MM.1S (cell line): ENCODE measurements at regions not wholly inside any gene's neighbourhood (a gene's known extent, or its start where the extent isn't known, plus 50 kb on each side); places are given as distances from the start of the nearest gene placed in this dataset.

Source experiments
- EZH2 ChIP-seq: fragments of 300-600 bp; sonication (generic); optimal IDR thresholded peaks from 2 replicates; pipeline ENCODE3; 2017; ENCODE audit warnings: low read depth, mild to moderate bottlenecking, antibody characterized with exemption, low read length, mixed read lengths
- TF ChIP-seq, protein P1 (sequence below): fragments of 300-600 bp; sonication (generic); IDR thresholded peaks from 2 replicates; pipeline ENCODE4 v1.5.1; 2016; ENCODE audit warnings: antibody characterized with exemption, low read length, mixed read lengths

- TF ChIP-seq EZH2, result no peak
- TF ChIP-seq, protein P1, sequence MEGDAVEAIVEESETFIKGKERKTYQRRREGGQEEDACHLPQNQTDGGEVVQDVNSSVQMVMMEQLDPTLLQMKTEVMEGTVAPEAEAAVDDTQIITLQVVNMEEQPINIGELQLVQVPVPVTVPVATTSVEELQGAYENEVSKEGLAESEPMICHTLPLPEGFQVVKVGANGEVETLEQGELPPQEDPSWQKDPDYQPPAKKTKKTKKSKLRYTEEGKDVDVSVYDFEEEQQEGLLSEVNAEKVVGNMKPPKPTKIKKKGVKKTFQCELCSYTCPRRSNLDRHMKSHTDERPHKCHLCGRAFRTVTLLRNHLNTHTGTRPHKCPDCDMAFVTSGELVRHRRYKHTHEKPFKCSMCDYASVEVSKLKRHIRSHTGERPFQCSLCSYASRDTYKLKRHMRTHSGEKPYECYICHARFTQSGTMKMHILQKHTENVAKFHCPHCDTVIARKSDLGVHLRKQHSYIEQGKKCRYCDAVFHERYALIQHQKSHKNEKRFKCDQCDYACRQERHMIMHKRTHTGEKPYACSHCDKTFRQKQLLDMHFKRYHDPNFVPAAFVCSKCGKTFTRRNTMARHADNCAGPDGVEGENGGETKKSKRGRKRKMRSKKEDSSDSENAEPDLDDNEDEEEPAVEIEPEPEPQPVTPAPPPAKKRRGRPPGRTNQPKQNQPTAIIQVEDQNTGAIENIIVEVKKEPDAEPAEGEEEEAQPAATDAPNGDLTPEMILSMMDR, result no peak
Measured at GRCh38 chr12:60271816-60272215, 676.0 kb downstream of the SLC16A7 start.
